Lower lobe of right lung (tissue), 2 donors: ENCODE measurements at regions not wholly inside any gene's neighbourhood (a gene's known extent, or its start where the extent isn't known, plus 50 kb on each side); places are given as distances from the start of the nearest gene placed in this dataset.

Source experiments
- ATAC-seq, 2 donors: fragments of 200-7000 bp; cut with Tn5 transposase; one replicate each; pipeline ENCODE4 v1.9.1; 2020 to 2022; ENCODE audit warnings: mild to moderate bottlenecking in 2 of 2, moderate library complexity in 2 of 2
- DNase-seq: peaks from one replicate; pipeline ENCODE4 v3.0.0-alpha.2; 2020
- H3K27ac ChIP-seq: fragments of 200-600 bp; one replicate; pipeline ENCODE4 v1.8.0; 2022
- H3K27me3 ChIP-seq: fragments of 200-600 bp; one replicate; pipeline ENCODE4 v1.8.0; 2022; ENCODE audit warnings: low read depth
- H3K36me3 ChIP-seq: fragments of 200-600 bp; one replicate; pipeline ENCODE4 v1.8.0; 2022; ENCODE audit warnings: mild to moderate bottlenecking
- H3K4me1 ChIP-seq: fragments of 200-600 bp; one replicate; pipeline ENCODE4 v1.8.0; 2022
- H3K4me3 ChIP-seq: fragments of 200-600 bp; one replicate; pipeline ENCODE4 v1.8.0; 2022; ENCODE audit warnings: mild to moderate bottlenecking
- H3K9me3 ChIP-seq: fragments of 200-600 bp; one replicate; pipeline ENCODE4 v1.8.0; 2022
- intact Hi-C: fragments of 100-400 bp; cut with DNase I; formaldehyde crosslinking; loops from one replicate; pipeline ENCODE4 v1.11.0; 2022
- TF ChIP-seq, protein P1 (sequence below): fragments of 200-600 bp; IDR thresholded peaks from one replicate; pipeline ENCODE4 v1.8.0; 2022; ENCODE audit warnings: antibody characterized with exemption, mild to moderate bottlenecking
- donor health status: DM: no; HTN: yes; CAD: no; lungs with severe emphysema.

DNA sequence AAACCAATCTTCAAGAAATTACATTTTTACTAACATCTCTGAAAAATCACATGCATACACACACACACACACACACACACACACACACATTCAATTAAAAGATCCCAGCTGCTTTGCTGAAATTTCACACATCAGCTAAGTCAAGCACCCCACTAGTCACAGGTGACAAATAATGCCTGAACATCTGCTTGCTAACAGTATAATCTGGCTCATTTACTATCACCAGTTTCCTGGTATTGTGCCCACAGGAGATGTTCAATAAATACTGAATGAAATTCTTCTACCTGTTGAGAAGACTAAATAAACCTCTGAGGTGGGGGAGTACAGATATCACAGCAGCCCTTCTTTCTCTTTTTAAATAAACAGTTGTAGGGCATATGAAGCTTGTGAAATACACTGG is 994.0 kb downstream of the ARAP2 start:
- Histone ChIP-seq H3K4me3 (no peak overlapping the region), H3K4me1 (no peaks in the 10 kb centered on the region), H3K36me3 (no peaks in the 10 kb centered on the region), H3K27ac (no peak overlapping the region), H3K27me3 (no peaks in the 10 kb centered on the region), H3K9me3 (no peaks in the 10 kb centered on the region)
- intact Hi-C loops: no loop called here
- ATAC-seq (no peak), DNase-seq (no peak)
- TF ChIP-seq, protein P1, sequence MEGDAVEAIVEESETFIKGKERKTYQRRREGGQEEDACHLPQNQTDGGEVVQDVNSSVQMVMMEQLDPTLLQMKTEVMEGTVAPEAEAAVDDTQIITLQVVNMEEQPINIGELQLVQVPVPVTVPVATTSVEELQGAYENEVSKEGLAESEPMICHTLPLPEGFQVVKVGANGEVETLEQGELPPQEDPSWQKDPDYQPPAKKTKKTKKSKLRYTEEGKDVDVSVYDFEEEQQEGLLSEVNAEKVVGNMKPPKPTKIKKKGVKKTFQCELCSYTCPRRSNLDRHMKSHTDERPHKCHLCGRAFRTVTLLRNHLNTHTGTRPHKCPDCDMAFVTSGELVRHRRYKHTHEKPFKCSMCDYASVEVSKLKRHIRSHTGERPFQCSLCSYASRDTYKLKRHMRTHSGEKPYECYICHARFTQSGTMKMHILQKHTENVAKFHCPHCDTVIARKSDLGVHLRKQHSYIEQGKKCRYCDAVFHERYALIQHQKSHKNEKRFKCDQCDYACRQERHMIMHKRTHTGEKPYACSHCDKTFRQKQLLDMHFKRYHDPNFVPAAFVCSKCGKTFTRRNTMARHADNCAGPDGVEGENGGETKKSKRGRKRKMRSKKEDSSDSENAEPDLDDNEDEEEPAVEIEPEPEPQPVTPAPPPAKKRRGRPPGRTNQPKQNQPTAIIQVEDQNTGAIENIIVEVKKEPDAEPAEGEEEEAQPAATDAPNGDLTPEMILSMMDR: no peak

GRCh38 chr4:35250761-35251160 is 993.6 kb downstream of the ARAP2 start:
- Histone ChIP-seq H3K27me3 (no peaks in the 10 kb centered on the region), H3K36me3 (no peaks in the 10 kb centered on the region), H3K9me3 (no peaks in the 10 kb centered on the region), H3K4me1 (no peaks in the 10 kb centered on the region), H3K4me3 (no peak overlapping the region), H3K27ac (no peak overlapping the region)
- TF ChIP-seq, protein P1: no peak
- ATAC-seq (no peak), DNase-seq (no peak)
- intact Hi-C loops: no loop called here

GRCh38 chr4:35252071-35252470 is 992.2 kb downstream of the ARAP2 start:
- H3K4me3 ChIP-seq: no peak overlapping the region
- H3K36me3 ChIP-seq: no peaks in the 10 kb centered on the region
- no peaks in the 10 kb centered on the region for H3K27me3 ChIP-seq
- H3K4me1 ChIP-seq: no peaks in the 10 kb centered on the region
- ATAC-seq: no peak
- no peaks in the 10 kb centered on the region for H3K9me3 ChIP-seq
- TF ChIP-seq, protein P1: no peak
- no peak for DNase-seq
- intact Hi-C loops: no loop called here
- no peak overlapping the region for H3K27ac ChIP-seq

DNA sequence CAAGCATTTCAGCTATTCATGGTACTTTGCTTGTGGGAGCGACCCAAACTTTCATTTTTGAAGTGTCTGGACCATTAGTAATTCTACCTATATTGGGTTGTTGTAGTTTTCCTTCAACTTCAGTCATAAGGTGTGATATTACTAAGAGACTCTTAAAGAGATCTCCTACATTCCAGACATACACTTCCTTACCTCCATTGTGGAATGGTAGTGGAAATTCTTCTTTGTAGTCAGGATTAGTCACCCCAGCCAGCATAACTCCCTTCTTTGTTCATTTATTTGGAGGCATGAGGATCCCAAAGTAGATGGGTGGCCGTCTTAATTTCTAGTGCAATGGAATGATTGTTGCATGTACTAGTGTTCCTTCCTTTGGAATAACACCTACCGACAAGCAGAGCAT is 991.4 kb downstream of the ARAP2 start:
- no peaks in the 10 kb centered on the region for H3K9me3 ChIP-seq
- no peak overlapping the region for H3K4me3 ChIP-seq
- H3K36me3 ChIP-seq: no peaks in the 10 kb centered on the region
- no peak overlapping the region for H3K27ac ChIP-seq
- TF ChIP-seq, protein P1: no peak
- intact Hi-C loops: no loop called here
- H3K27me3 ChIP-seq: no peaks in the 10 kb centered on the region
- no peak for ATAC-seq
- no peaks in the 10 kb centered on the region for H3K4me1 ChIP-seq
- DNase-seq: no peak

DNA sequence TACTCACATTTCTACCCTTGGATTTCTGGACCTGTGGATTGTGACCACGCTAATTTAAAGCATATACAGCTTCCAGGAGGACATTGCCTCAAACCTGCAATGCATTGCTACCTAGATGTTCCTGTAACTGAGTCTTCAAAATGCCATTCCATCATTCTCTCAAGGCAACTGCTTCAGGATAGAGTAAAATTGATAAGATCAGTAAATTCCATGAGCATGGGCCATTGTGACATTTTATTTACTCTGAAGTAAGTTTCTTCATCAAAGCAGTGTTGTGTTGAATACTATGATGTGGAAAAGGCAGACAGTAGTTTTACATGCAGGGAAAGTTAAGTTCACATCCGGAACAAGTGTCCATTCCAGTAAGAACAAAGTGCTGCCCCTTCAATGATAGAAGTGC is 991.0 kb downstream of the ARAP2 start:
- TF ChIP-seq, protein P1: no peak
- Histone ChIP-seq H3K4me1 (no peaks in the 10 kb centered on the region), H3K36me3 (no peaks in the 10 kb centered on the region), H3K27ac (no peak overlapping the region), H3K4me3 (no peak overlapping the region), H3K27me3 (no peaks in the 10 kb centered on the region), H3K9me3 (no peaks in the 10 kb centered on the region)
- ATAC-seq (no peak), DNase-seq (no peak)
- intact Hi-C loops: no loop called here

DNA sequence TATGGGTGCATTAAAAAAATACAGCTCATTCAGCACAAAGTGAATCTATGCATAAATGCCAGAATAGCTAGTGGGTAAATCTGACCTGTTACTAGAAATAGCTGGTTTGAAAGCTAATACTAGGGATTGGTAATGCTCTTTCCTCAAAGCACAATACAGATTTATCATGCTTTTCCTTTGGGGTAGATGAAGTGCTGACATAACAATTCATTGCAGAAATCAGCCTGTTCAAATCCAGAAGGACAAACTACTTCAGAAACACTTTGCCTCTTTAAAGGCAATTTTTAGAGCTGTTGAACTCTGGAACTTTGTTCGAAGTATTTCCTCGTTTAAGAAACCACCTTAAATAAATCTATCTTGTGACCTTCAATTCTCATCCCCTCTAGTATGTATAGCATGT is 957.9 kb downstream of the ARAP2 start:
- Histone ChIP-seq H3K27ac (no peak overlapping the region), H3K4me3 (no peak overlapping the region), H3K27me3 (no peaks in the 10 kb centered on the region), H3K4me1 (no peaks in the 10 kb centered on the region), H3K9me3 (no peaks in the 10 kb centered on the region), H3K36me3 (no peaks in the 10 kb centered on the region)
- no peak for DNase-seq
- intact Hi-C loops: no loop called here
- TF ChIP-seq, protein P1: no peak
- no peak for ATAC-seq
